ENCODE measurements at regions not wholly inside any gene's neighbourhood (a gene's known extent, or its start where the extent isn't known, plus 50 kb on each side); places are given as distances from the start of the nearest gene placed in this dataset.
"Not testable (repeated sequence)": the region's sequence is repeated elsewhere in the genome, so short reads cannot be mapped to it uniquely, and the experiment has no call there.

DNA sequence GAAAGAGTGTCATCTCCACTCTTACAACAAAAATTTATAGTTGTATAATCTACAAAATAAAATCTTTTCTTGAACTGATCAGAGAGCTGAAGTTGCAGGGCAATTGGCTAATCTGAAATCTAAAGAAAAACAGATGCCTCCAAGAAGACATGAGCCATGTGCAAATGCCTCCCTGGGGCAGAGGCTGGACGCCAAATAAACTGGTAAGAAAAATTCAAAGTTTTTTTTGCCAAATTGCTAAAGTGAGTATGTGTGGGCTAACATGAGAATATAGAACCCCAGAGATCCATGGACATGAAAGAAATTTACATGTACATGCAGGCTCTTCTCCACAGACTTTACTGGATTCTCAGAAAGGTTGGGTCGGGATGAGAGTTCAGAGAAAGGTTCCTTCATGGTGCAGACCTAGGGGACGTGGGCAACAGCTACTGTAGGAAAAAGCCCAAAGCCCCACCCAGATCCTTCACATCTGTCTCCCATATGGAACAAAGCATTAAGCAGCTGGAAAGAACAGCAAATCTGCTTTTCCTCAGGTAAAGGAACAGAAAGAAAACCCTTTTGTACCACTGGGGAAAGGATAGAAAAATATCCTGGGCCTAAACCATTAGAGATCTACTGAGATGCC lies 90.5 kb upstream of the SIRPG start:
- DNase-seq: no peak

- not testable (repeated sequence) for DNase-seq
Observed at GRCh38 chr20:1742049-1742434, 84.5 kb upstream of the SIRPG start.

GRCh38 chr20:1741309-1742048 lies 83.9 kb upstream of the SIRPG start:
- DNase-seq: no peak

DNA sequence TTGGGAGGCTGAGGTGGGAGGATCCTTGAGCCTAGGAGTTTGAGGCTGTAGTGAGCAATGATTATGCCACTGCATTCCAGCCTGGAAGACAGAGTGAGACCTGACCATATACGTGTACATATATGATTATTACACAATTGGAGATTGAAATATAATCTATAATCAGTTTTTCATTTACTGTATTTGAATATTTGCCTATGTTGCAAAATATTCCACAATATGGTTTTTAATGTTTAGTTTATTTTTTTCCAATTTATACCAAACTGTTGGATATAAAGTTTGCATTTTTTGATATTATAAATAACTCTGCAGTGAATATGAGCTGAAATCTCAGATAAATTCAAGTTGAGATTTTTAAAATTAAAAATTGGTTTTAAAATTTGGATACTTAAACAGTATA lies 79.6 kb upstream of the SIRPG start:
- DNase-seq: no peak

DNA sequence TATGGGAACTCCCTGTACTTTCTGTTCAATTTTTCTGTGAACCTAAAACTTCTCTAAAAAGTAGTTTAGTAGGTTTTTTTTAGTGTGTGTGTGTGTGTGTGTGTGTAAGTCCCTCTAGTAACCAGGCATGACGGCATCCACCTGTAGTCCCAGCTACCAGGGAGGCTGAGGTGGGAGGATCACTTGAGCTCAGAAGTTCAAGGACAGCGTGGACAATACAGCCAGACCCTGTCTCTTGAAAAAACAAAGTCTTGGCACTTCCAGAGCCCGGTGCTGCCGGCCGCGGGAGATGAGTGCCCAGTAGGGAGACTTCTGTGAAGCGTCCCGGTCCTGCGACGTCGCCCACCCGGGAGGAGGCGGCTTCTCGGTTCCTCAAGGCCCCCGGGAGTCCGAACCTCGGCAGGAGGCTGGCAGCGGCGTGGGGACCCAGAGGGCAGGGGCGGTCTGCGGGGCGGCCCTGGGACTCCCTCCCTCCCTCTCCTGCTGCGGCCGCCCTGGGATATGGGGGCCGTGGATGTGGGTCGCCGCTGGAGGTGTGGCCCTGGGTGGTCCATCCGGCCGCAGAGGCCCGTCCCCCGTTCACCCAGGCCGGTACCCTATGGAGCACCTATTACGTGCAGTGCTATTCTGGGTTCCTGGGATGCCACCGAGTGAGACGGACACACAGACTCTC lies 78.0 kb upstream of the SIRPG start:
- no peak for DNase-seq

GRCh38 chr20:1734269-1734858 lies 76.8 kb upstream of the SIRPG start:
- DNase-seq: peak in 2 of 5 donors; percentile 14 to 44

- peak in 3 of 5 donors; percentile 9 to 37 (median 10) for DNase-seq
Observed at GRCh38 chr20:1731828-1732375, 74.3 kb upstream of the SIRPG start.

- DNase-seq: not testable (repeated sequence)
Observed at GRCh38 chr20:1730981-1731711, 73.6 kb upstream of the SIRPG start.

GRCh38 chr20:1727303-1727702 lies 69.7 kb upstream of the SIRPG start:
- DNase-seq: not testable (repeated sequence)

- DNase-seq: no peak
Observed at GRCh38 chr20:1724901-1725300, 67.3 kb upstream of the SIRPG start.

DNA sequence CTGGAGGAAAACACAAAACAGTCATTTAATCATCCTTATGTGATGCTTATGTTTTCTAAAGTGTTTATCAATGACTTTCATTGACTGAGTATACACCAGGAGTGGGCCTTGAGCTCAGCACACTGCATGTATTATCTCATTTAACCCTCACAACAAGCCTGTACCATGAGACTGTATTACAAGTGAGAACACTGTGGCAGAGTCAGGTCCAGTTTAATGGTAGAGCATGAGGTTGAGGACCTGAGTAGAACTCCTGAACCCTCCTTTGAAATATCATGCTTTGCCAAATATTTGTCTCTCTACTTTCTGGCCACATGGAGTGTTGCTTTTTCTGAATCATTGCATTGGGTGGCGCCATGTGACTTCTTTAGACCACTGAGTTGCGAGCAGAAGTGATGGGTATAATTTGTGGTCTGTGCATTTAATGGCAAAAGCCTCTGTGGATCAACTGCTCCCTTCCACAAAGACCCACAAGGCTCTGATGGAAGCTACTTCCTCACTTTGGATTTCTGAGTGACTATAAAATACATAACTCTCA lies 65.0 kb upstream of the SIRPG start:
- DNase-seq: no peak

DNA sequence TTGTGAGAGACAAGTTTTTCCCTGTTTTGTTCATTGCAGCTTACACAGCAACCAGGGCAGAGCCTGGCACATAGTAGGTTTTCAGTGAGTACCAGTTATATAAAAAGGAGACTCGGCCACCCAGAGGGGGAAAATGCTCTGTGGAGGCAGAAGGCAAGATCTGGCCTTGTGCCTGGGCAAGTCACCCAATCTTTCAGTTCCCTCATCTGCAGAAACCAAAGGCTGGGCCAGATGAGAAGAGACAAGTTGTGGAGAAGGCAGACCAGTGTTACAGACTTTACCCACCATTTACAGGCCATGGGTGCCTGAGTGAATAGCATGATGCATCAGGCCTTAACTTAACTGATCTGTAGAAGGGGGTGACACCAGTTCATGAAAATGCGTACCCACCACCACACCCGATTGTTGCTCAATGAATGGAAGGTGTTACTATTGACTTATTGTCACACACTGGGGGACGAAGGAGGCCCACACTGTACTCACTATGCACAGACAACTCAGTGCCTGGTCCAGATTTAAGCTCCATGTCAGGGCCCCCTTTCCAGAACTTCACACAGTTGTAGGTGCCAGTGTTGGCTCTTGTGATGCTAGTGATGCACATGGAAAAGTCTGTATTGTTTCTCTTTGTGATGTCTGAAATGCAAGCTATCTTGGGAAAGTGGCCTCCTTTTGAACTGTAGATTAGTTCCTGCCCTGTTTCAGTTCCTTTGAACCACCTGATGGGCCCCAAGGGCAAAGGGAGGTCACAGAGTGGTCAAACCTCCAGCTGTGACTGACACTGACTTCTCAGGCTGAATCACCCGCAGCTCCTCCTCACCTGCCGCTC lies 64.3 kb upstream of the SIRPG start:
- DNase-seq: no peak

DNA sequence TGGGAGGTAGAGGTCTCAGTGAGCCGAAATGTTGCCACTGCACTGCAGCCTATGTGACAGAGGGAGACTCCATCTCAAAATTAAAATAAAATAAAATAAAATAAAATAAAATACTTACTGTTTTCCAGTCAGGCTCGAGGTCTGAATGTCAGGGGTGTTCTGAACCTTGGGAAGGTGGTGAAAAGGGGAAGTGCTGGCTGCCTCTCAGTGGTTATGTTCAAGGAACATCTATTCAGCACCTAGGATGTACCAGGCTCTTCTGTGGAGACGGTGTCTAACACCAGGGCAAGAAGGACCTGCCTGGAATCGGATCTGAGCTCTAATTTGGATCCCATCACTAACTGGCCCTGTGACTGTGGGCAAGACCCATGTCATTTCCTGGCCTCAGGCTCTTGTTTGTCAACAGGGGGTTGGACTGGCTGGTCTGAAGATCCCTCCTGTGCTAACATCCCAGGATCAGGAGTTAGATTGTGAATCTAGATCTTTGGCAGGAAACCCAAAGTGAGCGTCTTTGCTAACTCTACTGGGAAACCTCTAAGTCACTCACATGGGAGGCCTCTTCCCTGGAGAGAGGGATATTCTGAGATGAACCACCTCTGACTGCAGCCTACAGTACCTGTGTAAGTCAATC lies 63.4 kb upstream of the SIRPG start:
- no peak for DNase-seq

GRCh38 chr20:1720226-1720625 lies 62.6 kb upstream of the SIRPG start:
- no peak for DNase-seq

DNA sequence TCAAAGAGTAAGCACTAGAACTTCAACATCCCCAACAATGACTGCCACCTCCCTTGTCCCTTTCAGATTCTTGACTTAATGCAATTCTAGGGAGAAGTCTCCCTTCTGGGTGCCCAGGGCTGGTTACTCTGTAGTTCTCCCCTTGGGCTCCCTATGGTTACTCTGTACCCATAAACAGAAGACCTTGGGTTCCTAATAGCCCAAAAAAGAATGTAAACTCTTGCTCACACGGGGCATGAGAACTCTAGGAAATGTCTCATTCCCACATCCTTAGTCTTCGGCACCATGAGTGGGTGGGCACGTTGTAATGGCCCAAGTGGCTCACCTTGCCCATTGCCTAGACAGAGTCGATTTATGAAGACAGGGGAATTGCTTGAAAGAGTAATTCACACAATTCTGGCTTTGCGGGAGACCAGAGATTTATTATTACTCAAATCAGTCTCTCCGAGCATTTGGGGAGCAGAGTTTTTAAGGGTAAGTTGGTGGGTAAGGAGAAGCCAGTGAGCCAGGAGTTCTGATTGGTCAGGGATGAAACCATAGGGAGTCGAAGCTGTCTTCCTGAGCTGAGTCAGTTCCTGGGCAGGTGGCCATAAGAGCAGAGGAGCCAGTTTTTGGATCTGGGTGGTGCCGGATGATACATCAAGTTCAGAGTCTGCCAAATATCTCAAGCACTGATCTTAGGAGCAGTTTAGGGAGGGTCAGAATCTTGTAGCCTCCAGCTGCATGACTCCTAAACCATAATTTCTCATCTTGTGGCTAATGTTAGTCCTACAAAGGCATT lies 61.2 kb upstream of the SIRPG start:
- no peak for DNase-seq

DNA sequence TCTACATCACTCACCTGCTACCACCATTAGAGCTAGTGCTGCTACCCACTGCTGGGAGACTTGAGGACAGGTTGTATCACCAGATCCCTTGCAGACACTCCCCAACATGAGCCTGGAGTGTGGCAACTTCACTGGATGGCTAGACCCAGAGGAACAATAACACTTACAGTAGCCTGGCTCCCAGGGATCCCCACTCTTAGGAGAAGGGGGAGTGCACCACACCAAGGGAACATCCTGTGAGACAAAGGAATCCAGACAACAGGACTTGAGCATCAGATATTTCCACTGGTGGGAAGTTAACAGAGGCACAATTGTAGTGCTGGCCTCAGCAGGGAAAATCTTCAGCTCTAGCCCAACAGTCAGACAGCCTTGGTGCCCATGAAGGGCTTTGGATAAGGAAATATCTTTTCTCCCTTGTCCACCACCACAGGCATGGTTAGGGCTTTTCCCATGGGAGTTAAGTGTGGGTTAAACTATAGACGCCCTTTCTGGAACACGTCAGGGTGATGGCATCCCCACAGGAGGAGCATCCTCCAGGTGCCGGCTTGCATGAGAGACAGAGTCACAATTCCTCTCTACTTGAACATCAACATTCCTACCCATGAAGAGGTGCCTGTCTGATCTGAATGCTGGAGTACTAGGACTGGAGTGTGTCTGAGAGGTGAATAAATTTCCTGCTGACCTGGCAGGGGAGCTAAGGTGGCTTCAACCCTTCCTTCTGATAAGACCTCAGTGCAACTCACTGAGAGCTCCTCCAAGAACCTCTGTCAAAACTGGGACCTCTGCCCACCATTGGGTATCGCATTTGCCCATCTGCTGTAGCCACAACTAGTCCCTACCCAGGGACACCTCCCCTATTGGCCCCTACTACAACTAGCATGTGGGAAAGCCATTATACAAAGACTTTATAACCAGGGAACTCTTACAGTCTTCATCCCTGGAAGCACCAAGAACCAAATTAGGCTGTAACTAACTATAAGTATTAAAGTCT lies 55.4 kb upstream of the SIRPG start:
- no peak for DNase-seq

DNA sequence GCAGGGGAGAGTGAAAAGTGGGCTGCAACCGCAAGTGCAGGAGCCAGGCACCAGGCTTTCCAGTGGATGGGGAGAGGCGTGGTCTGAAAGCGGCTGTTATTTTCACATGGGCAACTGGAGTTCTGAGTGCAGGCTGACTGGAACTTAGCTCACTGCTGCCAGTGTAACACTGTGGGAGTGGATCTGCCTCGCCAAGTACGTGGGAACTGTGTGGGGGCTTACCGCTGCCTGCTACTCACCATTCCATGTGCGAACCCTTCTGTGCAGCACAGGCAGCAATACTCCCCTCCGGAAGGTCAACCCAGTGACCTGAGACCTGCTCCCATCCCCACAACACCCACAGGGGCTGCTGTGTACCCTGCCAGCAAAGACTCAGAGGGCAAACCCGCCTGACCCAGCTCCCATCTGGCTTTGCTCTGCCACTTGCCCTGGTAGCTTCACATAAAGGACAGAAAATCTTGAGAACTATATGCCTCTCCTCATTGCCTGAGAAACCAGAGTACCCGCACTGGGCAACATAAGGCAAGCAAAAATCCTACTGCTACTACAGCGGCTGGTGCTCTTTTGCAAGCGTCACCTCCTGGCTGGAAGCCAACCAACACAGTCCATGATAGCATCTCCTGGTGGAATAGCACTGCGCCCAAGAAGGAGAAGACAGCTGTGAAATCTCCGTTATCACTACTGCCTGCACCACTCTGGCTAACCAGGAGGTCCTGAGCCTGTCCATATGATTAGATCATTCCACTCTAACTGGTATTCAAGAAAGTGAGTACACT lies 54.4 kb upstream of the SIRPG start:
- DNase-seq: no peak

GRCh38 chr20:1711266-1711665 lies 53.7 kb upstream of the SIRPG start:
- no peak for DNase-seq
